Keratinocyte (primary cell): ENCODE measurements at regions not wholly inside any gene's neighbourhood (a gene's known extent, or its start where the extent isn't known, plus 50 kb on each side); places are given as distances from the start of the nearest gene placed in this dataset.
"Not testable (repeated sequence)": the region's sequence is repeated elsewhere in the genome, so short reads cannot be mapped to it uniquely, and the experiment has no call there.

Experiments
- CTCF ChIP-seq, 3 experiments: IDR thresholded peaks in 1 of 3; conservative IDR thresholded peaks in 1 of 3; optimal IDR thresholded peaks in 1 of 3; 2 replicates in 2 of 3; 3 replicates in 1 of 3; pipeline versions ENCODE3 to v1.5.1; 2011; ENCODE audit warnings: low read length in 3 of 3, mild to moderate bottlenecking in 3 of 3, moderate library complexity in 2 of 3, control low read depth in 1 of 3, inconsistent platforms in 1 of 3; ENCODE audit not compliant: insufficient read depth in 2 of 3; ENCODE audit errors: extremely low read depth in 1 of 3
- EZH2 ChIP-seq: IDR thresholded peaks from one replicate; pipeline ENCODE4 v1.6.1; 2012; ENCODE audit warnings: inconsistent platforms, mild to moderate bottlenecking, low read length, moderate library complexity

DNA sequence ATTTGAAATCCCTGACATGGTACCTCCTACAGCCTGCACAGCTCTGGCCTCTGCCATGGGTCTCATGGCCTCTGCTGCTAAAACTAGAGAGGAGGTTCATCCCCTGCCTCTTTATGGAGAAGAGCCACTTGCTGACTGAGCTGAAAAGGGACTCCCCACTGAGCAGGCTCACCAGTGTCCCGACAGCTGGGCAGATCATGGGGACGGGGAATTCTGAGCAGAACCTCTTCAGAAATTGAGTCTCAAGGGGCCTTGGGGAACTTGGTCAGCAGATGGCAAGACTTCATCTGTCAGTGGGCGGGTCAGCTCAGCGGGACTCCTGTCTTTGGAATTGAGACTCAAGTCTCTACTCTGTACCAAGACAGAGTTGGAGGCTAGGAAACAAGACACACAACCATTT, 95.7 kb downstream of the POTEC start:
- not testable (repeated sequence) for TF ChIP-seq CTCF (optimal IDR thresholded peaks at IDR 0.05 in 1 of 3, IDR thresholded peaks at IDR 0.05 in 1 of 3, conservative IDR thresholded peaks at IDR 0.05 in 1 of 3; ENCODE audit: extremely low read depth in 1 of 3, insufficient read depth in 2 of 3, low read length in 3 of 3); EZH2
